ENCODE measurements at regions not wholly inside any gene's neighbourhood (a gene's known extent, or its start where the extent isn't known, plus 50 kb on each side); places are given as distances from the start of the nearest gene placed in this dataset.
"Not testable (repeated sequence)": the region's sequence is repeated elsewhere in the genome, so short reads cannot be mapped to it uniquely, and the experiment has no call there.

GRCh38 chr15:95035106-95035505, 803.7 kb downstream of the MCTP2 start:
- Histone ChIP-seq H2AFZ (ENCODE audit: low read length) (no peak overlapping the region), H3K79me2 (ENCODE audit: control insufficient read depth, insufficient read depth, low read length) (no peaks in the 10 kb centered on the region), H3K27me3 (ENCODE audit: control insufficient read depth, insufficient read depth, low read length) (no peaks in the 10 kb centered on the region), H4K20me1 (ENCODE audit: control insufficient read depth, extremely low read depth, insufficient read depth, low read length) (no peaks in the 10 kb centered on the region), H3K36me3 (ENCODE audit: control insufficient read depth, insufficient read depth, low read length) (no peaks in the 10 kb centered on the region), H3K4me3 (replicated peaks in 1 of 4; ENCODE audit: control extremely low read depth in 1 of 4, insufficient read depth in 1 of 4, low read depth in 3 of 4, low read length in 4 of 4) (no peak overlapping the region), H3K4me2 (ENCODE audit: extremely low read depth, insufficient read depth, low read length) (no peak overlapping the region), H3K9ac (ENCODE audit: insufficient read depth, low read length) (no peak overlapping the region), H3K4me1 (ENCODE audit: control insufficient read depth, extremely low read depth, insufficient read depth, low read length) (no peaks in the 10 kb centered on the region), H3K27ac (ENCODE audit: insufficient read depth, low read length) (no peak overlapping the region), H3K9me3 (ENCODE audit: control insufficient read depth, insufficient read depth, low read depth, low read length) (no peaks in the 10 kb centered on the region)
- TF ChIP-seq CTCF (conservative IDR thresholded peaks at IDR 0.05 in 1 of 2, IDR thresholded peaks at IDR 0.05 in 1 of 2; ENCODE audit: low read depth in 1 of 2, low read length in 2 of 2), result no peak
- no peak for TF ChIP-seq EZH2 (IDR thresholded peaks at IDR 0.05; ENCODE audit: low read length, missing control alignments)
- DNase-seq (ENCODE audit: low read depth in 2 of 2), result no peak

- no peaks in the 10 kb centered on the region for H3K4me1 ChIP-seq (ENCODE audit: control insufficient read depth, extremely low read depth, insufficient read depth, low read length)
- H3K27me3 ChIP-seq (ENCODE audit: control insufficient read depth, insufficient read depth, low read length), result no peaks in the 10 kb centered on the region
- no peaks in the 10 kb centered on the region for H4K20me1 ChIP-seq (ENCODE audit: control insufficient read depth, extremely low read depth, insufficient read depth, low read length)
- H3K9ac ChIP-seq (ENCODE audit: insufficient read depth, low read length), result no peak overlapping the region
- H2AFZ ChIP-seq (ENCODE audit: low read length), result no peak overlapping the region
- H3K4me3 ChIP-seq (replicated peaks in 1 of 4; ENCODE audit: control extremely low read depth in 1 of 4, insufficient read depth in 1 of 4, low read depth in 3 of 4, low read length in 4 of 4), result no peak overlapping the region
- peak in 1 of 2 donors; percentile 27 for DNase-seq (ENCODE audit: low read depth in 2 of 2)
- H3K79me2 ChIP-seq (ENCODE audit: control insufficient read depth, insufficient read depth, low read length), result no peaks in the 10 kb centered on the region
- no peak overlapping the region for H3K27ac ChIP-seq (ENCODE audit: insufficient read depth, low read length)
- H3K9me3 ChIP-seq (ENCODE audit: control insufficient read depth, insufficient read depth, low read depth, low read length), result no peaks in the 10 kb centered on the region
- no peaks in the 10 kb centered on the region for H3K36me3 ChIP-seq (ENCODE audit: control insufficient read depth, insufficient read depth, low read length)
- no peak for TF ChIP-seq CTCF (conservative IDR thresholded peaks at IDR 0.05 in 1 of 2, IDR thresholded peaks at IDR 0.05 in 1 of 2; ENCODE audit: low read depth in 1 of 2, low read length in 2 of 2)
- TF ChIP-seq EZH2 (IDR thresholded peaks at IDR 0.05; ENCODE audit: low read length, missing control alignments), result no peak
- no peak overlapping the region for H3K4me2 ChIP-seq (ENCODE audit: extremely low read depth, insufficient read depth, low read length)
Measured at GRCh38 chr15:95041297-95041696, 809.9 kb downstream of the MCTP2 start.

- not testable (repeated sequence) for H3K27me3 ChIP-seq (ENCODE audit: control insufficient read depth, insufficient read depth, low read length); DNase-seq (ENCODE audit: low read depth in 2 of 2); H2AFZ ChIP-seq (ENCODE audit: low read length); H3K4me1 ChIP-seq (ENCODE audit: control insufficient read depth, extremely low read depth, insufficient read depth, low read length); H3K9ac ChIP-seq (ENCODE audit: insufficient read depth, low read length); H3K27ac ChIP-seq (ENCODE audit: insufficient read depth, low read length); H3K36me3 ChIP-seq (ENCODE audit: control insufficient read depth, insufficient read depth, low read length); H3K4me2 ChIP-seq (ENCODE audit: extremely low read depth, insufficient read depth, low read length); H3K79me2 ChIP-seq (ENCODE audit: control insufficient read depth, insufficient read depth, low read length); H3K4me3 ChIP-seq (replicated peaks in 1 of 4; ENCODE audit: control extremely low read depth in 1 of 4, insufficient read depth in 1 of 4, low read depth in 3 of 4, low read length in 4 of 4); H4K20me1 ChIP-seq (ENCODE audit: control insufficient read depth, extremely low read depth, insufficient read depth, low read length); H3K9me3 ChIP-seq (ENCODE audit: control insufficient read depth, insufficient read depth, low read depth, low read length)
Measured at GRCh38 chr15:95043236-95043932, 812.0 kb downstream of the MCTP2 start.

All from fibroblast of lung (primary cell).